ENCODE measurements at regions not wholly inside any gene's neighbourhood (a gene's known extent, or its start where the extent isn't known, plus 50 kb on each side); places are given as distances from the start of the nearest gene placed in this dataset.

DNA sequence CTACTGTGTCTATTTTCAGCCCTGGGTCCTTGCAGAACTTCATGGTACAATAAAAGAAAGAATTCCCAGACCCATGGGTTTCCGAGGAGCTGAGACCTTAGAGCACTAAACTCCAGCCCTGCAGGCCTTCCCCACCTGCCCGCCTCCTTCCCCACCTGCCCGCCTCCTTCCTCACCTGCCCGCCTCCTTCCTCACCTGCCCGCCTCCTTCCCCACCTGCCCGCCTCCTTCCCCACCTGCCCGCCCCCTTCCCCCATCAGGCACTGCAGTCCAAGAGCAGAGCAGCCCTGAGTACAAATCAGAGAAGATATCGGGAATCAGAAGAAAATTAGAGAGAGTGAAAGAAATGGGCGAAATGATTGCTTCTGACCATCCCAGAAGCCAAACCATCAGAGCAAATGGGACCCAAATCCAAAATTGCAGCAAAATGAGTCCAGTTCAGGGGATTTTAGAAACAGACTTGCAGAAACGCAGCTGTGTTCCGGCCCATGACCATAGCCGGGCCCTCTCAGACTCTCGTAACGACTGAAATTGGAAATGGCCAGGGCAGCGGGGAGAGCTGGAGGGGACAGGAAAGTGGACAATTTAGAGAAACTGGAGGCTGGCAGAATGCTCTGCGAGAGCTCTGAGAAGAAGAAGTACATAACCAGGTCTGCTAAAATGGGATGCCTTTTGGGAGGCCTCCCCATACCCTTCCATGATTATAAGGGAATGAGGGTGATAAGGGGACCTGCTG is 568.4 kb downstream of the TCERG1L start:
- no peak for TF ChIP-seq POLR2A (IDR thresholded peaks at IDR 0.05)
- TF ChIP-seq, protein P1, sequence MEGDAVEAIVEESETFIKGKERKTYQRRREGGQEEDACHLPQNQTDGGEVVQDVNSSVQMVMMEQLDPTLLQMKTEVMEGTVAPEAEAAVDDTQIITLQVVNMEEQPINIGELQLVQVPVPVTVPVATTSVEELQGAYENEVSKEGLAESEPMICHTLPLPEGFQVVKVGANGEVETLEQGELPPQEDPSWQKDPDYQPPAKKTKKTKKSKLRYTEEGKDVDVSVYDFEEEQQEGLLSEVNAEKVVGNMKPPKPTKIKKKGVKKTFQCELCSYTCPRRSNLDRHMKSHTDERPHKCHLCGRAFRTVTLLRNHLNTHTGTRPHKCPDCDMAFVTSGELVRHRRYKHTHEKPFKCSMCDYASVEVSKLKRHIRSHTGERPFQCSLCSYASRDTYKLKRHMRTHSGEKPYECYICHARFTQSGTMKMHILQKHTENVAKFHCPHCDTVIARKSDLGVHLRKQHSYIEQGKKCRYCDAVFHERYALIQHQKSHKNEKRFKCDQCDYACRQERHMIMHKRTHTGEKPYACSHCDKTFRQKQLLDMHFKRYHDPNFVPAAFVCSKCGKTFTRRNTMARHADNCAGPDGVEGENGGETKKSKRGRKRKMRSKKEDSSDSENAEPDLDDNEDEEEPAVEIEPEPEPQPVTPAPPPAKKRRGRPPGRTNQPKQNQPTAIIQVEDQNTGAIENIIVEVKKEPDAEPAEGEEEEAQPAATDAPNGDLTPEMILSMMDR (IDR thresholded peaks at IDR 0.05): no peak
- Histone ChIP-seq H3K9me3 (no peaks in the 10 kb centered on the region), H3K27ac (no peak overlapping the region), H3K4me1 (no peaks in the 10 kb centered on the region), H3K36me3 (no peaks in the 10 kb centered on the region), H3K4me3 (no peak overlapping the region), H3K27me3 (peaks cover 0 to 18% (median 0%) of the 10 kb centered on the region in 9 donors)
- WGBS, 4 donors: 74 to 77% (median 76%) methylated on average over 16 of the region's 16 CpGs
- no peak for ATAC-seq
- intact Hi-C loops (cut with DNase I): no loop called here
- DNase-seq: no peak

DNA sequence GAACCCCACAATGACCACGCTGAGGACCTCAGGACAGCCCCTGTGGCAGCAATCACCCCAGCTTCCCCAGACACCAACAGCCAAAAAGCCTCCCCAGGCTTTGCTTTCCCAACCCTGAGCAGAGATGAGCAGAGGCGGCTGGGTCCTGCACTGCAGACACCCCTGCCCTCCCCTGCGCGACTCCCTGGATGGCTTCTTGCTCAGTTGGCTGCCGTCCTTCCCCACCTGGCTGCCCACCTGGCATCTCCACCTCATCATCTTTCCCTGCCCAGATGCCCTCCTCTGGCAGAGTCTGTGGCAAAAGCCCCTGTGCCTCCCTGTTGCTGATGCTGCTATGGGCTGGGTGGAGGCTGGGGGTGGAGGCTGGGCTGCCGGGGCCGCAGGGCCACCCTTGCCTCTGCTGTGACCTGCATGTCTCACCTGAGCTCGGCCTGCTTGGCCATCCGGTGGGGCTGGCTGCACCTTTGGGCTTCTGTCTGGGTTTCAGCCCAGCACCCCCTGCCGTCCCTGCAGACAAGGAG is 567.7 kb downstream of the TCERG1L start:
- Histone ChIP-seq H3K36me3 (no peaks in the 10 kb centered on the region), H3K27me3 (peaks cover 0 to 18% (median 0%) of the 10 kb centered on the region in 9 donors), H3K27ac (no peak overlapping the region), H3K4me3 (no peak overlapping the region), H3K9me3 (no peaks in the 10 kb centered on the region), H3K4me1 (no peaks in the 10 kb centered on the region)
- no peak for TF ChIP-seq POLR2A (IDR thresholded peaks at IDR 0.05)
- TF ChIP-seq, protein P1 (IDR thresholded peaks at IDR 0.05): no peak
- ATAC-seq: no peak
- no peak for DNase-seq
- 79 to 86% (median 84%) methylated on average over 10 of the region's 10 CpGs for WGBS, 4 donors
- intact Hi-C loops (cut with DNase I): no loop called here

DNA sequence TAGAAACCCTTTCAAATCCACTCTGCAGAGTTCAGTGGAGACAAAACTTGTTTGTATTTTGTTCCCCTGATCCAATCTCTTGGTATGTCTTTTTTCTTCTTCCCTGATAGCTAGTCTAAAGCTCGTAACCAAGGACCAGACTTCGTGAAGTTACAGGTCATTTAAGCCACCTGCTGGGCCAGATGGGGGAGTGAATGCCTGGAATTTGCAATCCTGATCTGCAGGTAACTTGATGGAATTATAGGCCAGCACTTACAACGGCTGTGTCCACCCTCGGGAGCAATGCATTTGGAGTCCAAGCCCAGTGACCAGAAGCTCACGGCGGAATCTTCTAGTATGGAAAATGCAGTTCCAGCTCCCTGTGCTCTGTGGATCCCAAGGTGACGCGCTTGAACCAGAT is 566.9 kb downstream of the TCERG1L start:
- 63 to 73% (median 65%) methylated on average over 8 of the region's 8 CpGs for WGBS, 4 donors
- Histone ChIP-seq H3K27ac (no peak overlapping the region), H3K4me3 (no peak overlapping the region), H3K36me3 (no peaks in the 10 kb centered on the region), H3K4me1 (no peaks in the 10 kb centered on the region), H3K27me3 (peaks cover 0 to 18% (median 0%) of the 10 kb centered on the region in 9 donors), H3K9me3 (no peaks in the 10 kb centered on the region)
- no peak for ATAC-seq
- intact Hi-C loops (cut with DNase I): no loop called here
- DNase-seq: no peak
- TF ChIP-seq POLR2A (IDR thresholded peaks at IDR 0.05): no peak
- TF ChIP-seq, protein P1 (IDR thresholded peaks at IDR 0.05): no peak

DNA sequence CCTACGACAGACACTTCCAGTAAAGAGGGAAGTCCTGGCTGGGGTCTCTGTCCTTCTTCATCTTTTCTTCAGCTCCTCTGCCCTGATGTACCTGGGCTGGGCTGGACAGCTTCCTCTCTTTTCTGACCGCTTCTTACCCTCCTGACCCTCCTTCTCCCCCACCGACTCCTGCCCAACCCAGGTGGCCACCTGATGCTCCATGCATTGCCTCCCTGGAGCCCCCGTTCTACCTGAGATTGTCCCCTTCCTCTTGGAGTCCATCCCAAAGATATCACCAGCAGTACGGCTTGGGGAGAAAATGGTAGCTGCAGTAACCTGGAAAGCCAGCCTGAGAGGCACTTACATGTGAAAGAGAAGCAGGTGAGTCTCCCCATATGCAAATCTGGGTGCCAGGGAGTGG is 566.3 kb downstream of the TCERG1L start:
- ATAC-seq: no peak
- Histone ChIP-seq H3K36me3 (no peaks in the 10 kb centered on the region), H3K27me3 (peaks cover 0 to 18% (median 0%) of the 10 kb centered on the region in 9 donors), H3K4me1 (no peaks in the 10 kb centered on the region), H3K27ac (no peak overlapping the region), H3K4me3 (no peak overlapping the region), H3K9me3 (no peaks in the 10 kb centered on the region)
- DNase-seq: no peak
- WGBS, 4 donors: 49 to 61% (median 58%) methylated on average over 5 of the region's 5 CpGs
- TF ChIP-seq, protein P1 (IDR thresholded peaks at IDR 0.05): no peak
- TF ChIP-seq POLR2A (IDR thresholded peaks at IDR 0.05): no peak
- intact Hi-C loops (cut with DNase I): no loop called here
